Peyer's patch (tissue), 4 donors: ENCODE measurements at regions not wholly inside any gene's neighbourhood (a gene's known extent, or its start where the extent isn't known, plus 50 kb on each side); places are given as distances from the start of the nearest gene placed in this dataset.
"Not testable (repeated sequence)": the region's sequence is repeated elsewhere in the genome, so short reads cannot be mapped to it uniquely, and the experiment has no call there.

Source experiments
- POLR2A ChIP-seq, 2 donors: fragments of 450-650 bp; IDR thresholded peaks; one replicate each; pipeline ENCODE4 v1.5.1; 2017; ENCODE audit warnings: antibody characterized with exemption in 2 of 2, mild to moderate bottlenecking in 2 of 2, moderate library complexity in 2 of 2
- TF ChIP-seq, protein P1 (sequence below), 6 experiments: fragments of 450-650 bp in 4 of 6; fragments of 200-600 bp in 2 of 6; sonication (generic) in 1 of 6; IDR thresholded peaks; one replicate each; pipeline ENCODE4 v1.5.1; 2017 to 2019; ENCODE audit warnings: antibody characterized with exemption in 6 of 6, mild to moderate bottlenecking in 3 of 6, moderate library complexity in 1 of 6

DNA sequence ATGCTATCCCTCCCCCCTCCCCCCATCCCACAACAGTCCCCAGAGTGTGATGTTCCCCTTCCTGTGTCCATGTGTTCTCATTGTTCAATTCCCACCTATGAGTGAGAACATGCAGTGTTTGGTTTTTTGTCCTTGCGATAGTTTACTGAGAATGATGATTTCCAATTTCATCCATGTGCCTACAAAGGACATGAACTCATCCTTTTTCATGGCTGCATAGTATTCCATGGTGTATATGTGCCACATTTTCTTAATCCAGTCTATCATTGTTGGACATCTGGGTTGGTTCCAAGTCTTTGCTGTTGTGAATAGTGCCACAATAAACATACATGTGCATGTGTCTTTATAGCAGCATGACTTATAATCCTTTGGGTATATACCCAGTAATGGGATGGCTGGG lies 701.3 kb downstream of the PLOD2 start:
- TF ChIP-seq, protein P1, sequence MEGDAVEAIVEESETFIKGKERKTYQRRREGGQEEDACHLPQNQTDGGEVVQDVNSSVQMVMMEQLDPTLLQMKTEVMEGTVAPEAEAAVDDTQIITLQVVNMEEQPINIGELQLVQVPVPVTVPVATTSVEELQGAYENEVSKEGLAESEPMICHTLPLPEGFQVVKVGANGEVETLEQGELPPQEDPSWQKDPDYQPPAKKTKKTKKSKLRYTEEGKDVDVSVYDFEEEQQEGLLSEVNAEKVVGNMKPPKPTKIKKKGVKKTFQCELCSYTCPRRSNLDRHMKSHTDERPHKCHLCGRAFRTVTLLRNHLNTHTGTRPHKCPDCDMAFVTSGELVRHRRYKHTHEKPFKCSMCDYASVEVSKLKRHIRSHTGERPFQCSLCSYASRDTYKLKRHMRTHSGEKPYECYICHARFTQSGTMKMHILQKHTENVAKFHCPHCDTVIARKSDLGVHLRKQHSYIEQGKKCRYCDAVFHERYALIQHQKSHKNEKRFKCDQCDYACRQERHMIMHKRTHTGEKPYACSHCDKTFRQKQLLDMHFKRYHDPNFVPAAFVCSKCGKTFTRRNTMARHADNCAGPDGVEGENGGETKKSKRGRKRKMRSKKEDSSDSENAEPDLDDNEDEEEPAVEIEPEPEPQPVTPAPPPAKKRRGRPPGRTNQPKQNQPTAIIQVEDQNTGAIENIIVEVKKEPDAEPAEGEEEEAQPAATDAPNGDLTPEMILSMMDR (IDR thresholded peaks at IDR 0.05) = not testable (repeated sequence)
- TF ChIP-seq POLR2A (IDR thresholded peaks at IDR 0.05) = not testable (repeated sequence)
